Retina (tissue), 1 donor: ENCODE measurements at regions not wholly inside any gene's neighbourhood (a gene's known extent, or its start where the extent isn't known, plus 50 kb on each side); places are given as distances from the start of the nearest gene placed in this dataset.

Source experiments
- DNase-seq: peaks from one replicate; pipeline ENCODE4 v3.0.0-alpha.2; 2016

- no peak for DNase-seq
These were observed 293.5 kb upstream of the RTL1 start for GRCh38 chr14:101196795-101197590.

- DNase-seq, result no peak
These were observed 294.3 kb upstream of the RTL1 start for GRCh38 chr14:101197595-101198397.

- DNase-seq, result no peak
These were observed 295.0 kb upstream of the RTL1 start for GRCh38 chr14:101198398-101199027.

GRCh38 chr14:101199028-101199770 is 295.7 kb upstream of the RTL1 start:
- no peak for DNase-seq

GRCh38 chr14:101200008-101200649 is 296.6 kb upstream of the RTL1 start:
- DNase-seq, result no peak

GRCh38 chr14:101200650-101201516 is 297.4 kb upstream of the RTL1 start:
- DNase-seq, result no peak

- DNase-seq, result no peak
These were observed 298.1 kb upstream of the RTL1 start for GRCh38 chr14:101201535-101202151.

GRCh38 chr14:101202627-101203404 is 299.3 kb upstream of the RTL1 start:
- no peak for DNase-seq

- DNase-seq, result no peak
These were observed 303.0 kb upstream of the RTL1 start for GRCh38 chr14:101206556-101206955.

- DNase-seq, result no peak
These were observed 303.5 kb upstream of the RTL1 start for GRCh38 chr14:101207041-101207440.

GRCh38 chr14:101207897-101208296 is 304.4 kb upstream of the RTL1 start:
- no peak for DNase-seq

- no peak for DNase-seq
These were observed 306.1 kb upstream of the RTL1 start for GRCh38 chr14:101209594-101209993.

GRCh38 chr14:101215266-101215665 is 311.7 kb upstream of the RTL1 start:
- DNase-seq, result no peak

GRCh38 chr14:101215927-101216326 is 312.4 kb upstream of the RTL1 start:
- no peak for DNase-seq

GRCh38 chr14:101216366-101217079 is 313.0 kb upstream of the RTL1 start:
- no peak for DNase-seq

- DNase-seq, result no peak
These were observed 313.6 kb upstream of the RTL1 start for GRCh38 chr14:101217080-101217463.

- no peak for DNase-seq
These were observed 314.3 kb upstream of the RTL1 start for GRCh38 chr14:101217616-101218371.

- DNase-seq, result no peak
These were observed 316.6 kb upstream of the RTL1 start for GRCh38 chr14:101219896-101220703.
